Ishikawa (cell line): ENCODE measurements at regions not wholly inside any gene's neighbourhood (a gene's known extent, or its start where the extent isn't known, plus 50 kb on each side); places are given as distances from the start of the nearest gene placed in this dataset.

Experiments
- CEBPB ChIP-seq: IDR thresholded peaks from 2 replicates; pipeline ENCODE4 v1.6.1; 2012
- CREB1 ChIP-seq: IDR thresholded peaks from 2 replicates; pipeline ENCODE4 v1.6.1; 2012; ENCODE audit warnings: low read depth
- EGR1 ChIP-seq: IDR thresholded peaks from 2 replicates; pipeline ENCODE4 v1.6.1; 2012
- EP300 ChIP-seq: IDR thresholded peaks from 2 replicates; pipeline ENCODE4 v1.6.1; 2012; ENCODE audit warnings: borderline replicate concordance
- FOXM1 ChIP-seq: IDR thresholded peaks from 2 replicates; pipeline ENCODE4 v1.6.1; 2012; ENCODE audit warnings: low read depth, borderline replicate concordance
- NFIC ChIP-seq: IDR thresholded peaks from 2 replicates; pipeline ENCODE4 v1.6.1; 2012
- RAD21 ChIP-seq: IDR thresholded peaks from 2 replicates; pipeline ENCODE4 v1.6.1; 2012; ENCODE audit warnings: low read depth
- TAF1 ChIP-seq: IDR thresholded peaks from 2 replicates; pipeline ENCODE4 v1.6.1; 2012; ENCODE audit warnings: low read depth, mild to moderate bottlenecking
- TCF12 ChIP-seq: IDR thresholded peaks from 2 replicates; pipeline ENCODE4 v1.6.1; 2012; ENCODE audit warnings: low read depth
- TEAD4 ChIP-seq: IDR thresholded peaks from 2 replicates; pipeline ENCODE4 v1.6.1; 2012
- YY1 ChIP-seq: IDR thresholded peaks from 2 replicates; pipeline ENCODE4 v1.6.1; 2012; ENCODE audit warnings: low read depth
- ZBTB7A ChIP-seq: IDR thresholded peaks from 2 replicates; pipeline ENCODE4 v1.6.1; 2012; ENCODE audit warnings: low read depth
- TF ChIP-seq, protein P1 (sequence below): IDR thresholded peaks from 2 replicates; pipeline ENCODE4 v1.6.1; 2012; ENCODE audit warnings: low read depth, mild to moderate bottlenecking
- TF ChIP-seq, protein P2 (sequence below): IDR thresholded peaks from 2 replicates; pipeline ENCODE4 v1.6.1; 2012
- TF ChIP-seq, protein P3 (sequence below): IDR thresholded peaks from 2 replicates; pipeline ENCODE4 v1.6.1; 2012

DNA sequence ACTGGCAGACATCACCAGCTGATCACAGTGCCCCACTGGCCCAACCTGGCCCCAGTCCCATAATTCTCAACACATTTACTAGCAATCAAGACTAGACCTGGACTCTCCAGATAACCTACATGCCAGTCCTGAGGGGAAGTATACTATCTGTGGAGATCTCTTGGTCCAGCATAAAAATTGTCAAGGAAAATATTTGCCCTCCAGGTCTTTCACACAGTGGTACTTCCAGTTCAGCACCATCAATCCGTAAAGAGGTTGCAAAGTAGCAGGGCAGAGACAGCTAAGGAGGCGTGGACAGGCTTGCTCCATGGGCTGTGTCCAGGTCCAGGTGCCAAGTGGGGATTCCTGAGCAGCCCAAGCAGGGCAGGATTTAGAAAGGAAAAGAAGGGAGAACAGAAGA lies 143.6 kb upstream of the BACE2 start:
- TF ChIP-seq, protein P1, sequence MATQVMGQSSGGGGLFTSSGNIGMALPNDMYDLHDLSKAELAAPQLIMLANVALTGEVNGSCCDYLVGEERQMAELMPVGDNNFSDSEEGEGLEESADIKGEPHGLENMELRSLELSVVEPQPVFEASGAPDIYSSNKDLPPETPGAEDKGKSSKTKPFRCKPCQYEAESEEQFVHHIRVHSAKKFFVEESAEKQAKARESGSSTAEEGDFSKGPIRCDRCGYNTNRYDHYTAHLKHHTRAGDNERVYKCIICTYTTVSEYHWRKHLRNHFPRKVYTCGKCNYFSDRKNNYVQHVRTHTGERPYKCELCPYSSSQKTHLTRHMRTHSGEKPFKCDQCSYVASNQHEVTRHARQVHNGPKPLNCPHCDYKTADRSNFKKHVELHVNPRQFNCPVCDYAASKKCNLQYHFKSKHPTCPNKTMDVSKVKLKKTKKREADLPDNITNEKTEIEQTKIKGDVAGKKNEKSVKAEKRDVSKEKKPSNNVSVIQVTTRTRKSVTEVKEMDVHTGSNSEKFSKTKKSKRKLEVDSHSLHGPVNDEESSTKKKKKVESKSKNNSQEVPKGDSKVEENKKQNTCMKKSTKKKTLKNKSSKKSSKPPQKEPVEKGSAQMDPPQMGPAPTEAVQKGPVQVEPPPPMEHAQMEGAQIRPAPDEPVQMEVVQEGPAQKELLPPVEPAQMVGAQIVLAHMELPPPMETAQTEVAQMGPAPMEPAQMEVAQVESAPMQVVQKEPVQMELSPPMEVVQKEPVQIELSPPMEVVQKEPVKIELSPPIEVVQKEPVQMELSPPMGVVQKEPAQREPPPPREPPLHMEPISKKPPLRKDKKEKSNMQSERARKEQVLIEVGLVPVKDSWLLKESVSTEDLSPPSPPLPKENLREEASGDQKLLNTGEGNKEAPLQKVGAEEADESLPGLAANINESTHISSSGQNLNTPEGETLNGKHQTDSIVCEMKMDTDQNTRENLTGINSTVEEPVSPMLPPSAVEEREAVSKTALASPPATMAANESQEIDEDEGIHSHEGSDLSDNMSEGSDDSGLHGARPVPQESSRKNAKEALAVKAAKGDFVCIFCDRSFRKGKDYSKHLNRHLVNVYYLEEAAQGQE = no peak
- TF ChIP-seq, protein P2, sequence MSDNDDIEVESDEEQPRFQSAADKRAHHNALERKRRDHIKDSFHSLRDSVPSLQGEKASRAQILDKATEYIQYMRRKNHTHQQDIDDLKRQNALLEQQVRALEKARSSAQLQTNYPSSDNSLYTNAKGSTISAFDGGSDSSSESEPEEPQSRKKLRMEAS = no peak
- TF ChIP-seq RAD21 (no peak), TAF1 (no peak)

DNA sequence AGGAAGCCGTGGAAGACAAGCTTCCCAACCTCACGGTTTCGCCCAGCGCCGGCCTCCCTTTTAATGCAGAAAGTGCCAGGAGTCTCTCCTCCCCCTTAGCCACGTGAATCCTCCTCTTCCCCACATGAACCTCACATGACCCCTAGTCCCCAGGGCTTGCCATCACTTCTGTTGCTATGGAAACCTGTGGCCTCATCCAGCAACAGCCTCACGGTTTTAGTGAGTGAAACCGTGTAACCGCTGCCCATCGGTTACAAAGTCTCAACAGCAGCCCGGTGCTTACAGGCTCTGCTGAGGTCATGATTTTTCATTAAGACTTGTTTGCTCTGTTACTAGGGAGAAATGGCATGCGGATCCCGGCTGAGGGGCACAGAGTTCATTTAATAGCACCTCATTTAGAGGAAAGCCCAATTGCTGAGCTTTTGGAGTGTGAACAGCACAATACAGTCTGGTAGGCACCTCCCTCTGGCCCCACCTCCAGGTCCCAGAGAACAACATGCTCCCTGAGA lies 143.2 kb upstream of the BACE2 start:
- TF ChIP-seq RAD21 = no peak
- TF ChIP-seq EGR1 = no peak
- no peak for TF ChIP-seq ZBTB7A
- TF ChIP-seq, protein P3, sequence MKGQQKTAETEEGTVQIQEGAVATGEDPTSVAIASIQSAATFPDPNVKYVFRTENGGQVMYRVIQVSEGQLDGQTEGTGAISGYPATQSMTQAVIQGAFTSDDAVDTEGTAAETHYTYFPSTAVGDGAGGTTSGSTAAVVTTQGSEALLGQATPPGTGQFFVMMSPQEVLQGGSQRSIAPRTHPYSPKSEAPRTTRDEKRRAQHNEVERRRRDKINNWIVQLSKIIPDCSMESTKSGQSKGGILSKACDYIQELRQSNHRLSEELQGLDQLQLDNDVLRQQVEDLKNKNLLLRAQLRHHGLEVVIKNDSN = no peak
- TF ChIP-seq, protein P1 = no peak
- TF ChIP-seq NFIC = no peak
- no peak for TF ChIP-seq TEAD4
- TF ChIP-seq CEBPB = no peak

GRCh38 chr21:41029571-41029970 lies 138.4 kb upstream of the BACE2 start:
- TF ChIP-seq CEBPB (no peak), EP300 (no peak), TAF1 (no peak), CREB1 (no peak), TEAD4 (no peak), TCF12 (no peak)
- TF ChIP-seq, protein P1 = no peak
- TF ChIP-seq, protein P3 = no peak
- TF ChIP-seq, protein P2 = no peak

DNA sequence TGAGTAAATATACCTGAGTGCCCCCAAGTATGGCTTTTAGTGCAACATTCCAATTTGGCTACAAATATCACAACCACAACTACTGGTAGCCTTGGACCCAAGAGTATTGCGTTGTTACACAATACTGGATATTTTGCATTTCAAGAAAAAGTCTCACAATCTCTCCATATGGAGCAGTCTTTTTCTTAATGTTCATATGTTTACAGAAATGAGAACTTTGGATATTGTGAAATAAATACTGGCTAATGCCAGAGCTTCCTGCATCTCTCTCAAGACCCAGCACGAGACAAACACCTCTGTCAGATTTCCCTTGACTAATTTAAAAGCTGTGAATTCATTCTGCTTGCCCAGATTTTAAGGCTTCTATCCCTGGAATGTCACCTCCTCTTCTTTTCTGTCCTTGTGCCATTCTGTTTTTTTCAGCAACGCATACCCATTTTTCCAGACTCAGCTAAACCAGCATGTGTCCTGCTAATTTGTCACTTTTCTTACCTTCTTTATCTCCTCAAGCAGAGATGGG lies 136.2 kb upstream of the BACE2 start:
- TF ChIP-seq, protein P3 = no peak
- TF ChIP-seq TCF12 (no peak), EP300 (no peak), TEAD4 (no peak), FOXM1 (no peak), CEBPB (no peak)
- TF ChIP-seq, protein P2 = no peak

DNA sequence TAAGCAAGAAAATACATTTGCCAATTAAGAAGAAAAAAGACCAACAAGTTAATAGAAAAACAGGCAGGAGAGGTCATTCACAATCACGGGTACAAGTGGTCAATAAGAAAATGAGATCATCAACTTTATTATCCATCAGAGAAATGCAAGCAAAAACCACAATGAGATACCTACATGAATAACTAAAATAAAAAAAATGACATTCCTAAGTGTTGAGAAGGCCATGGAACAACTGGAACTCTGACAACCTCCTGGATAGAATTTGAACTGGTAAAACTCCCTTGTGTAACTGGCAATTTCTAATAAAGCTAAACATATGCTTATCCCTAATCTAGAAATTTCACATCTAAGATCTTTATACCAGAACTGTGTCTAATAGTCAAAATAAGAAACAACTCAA lies 135.4 kb upstream of the BACE2 start:
- TF ChIP-seq FOXM1 = no peak
- no peak for TF ChIP-seq RAD21
- no peak for TF ChIP-seq TAF1
- TF ChIP-seq, protein P3 = no peak
- no peak for TF ChIP-seq NFIC
- TF ChIP-seq YY1 = no peak
- no peak for TF ChIP-seq TEAD4
- TF ChIP-seq, protein P2 = no peak
